HEK293 (cell line): ENCODE measurements at regions not wholly inside any gene's neighbourhood (a gene's known extent, or its start where the extent isn't known, plus 50 kb on each side); places are given as distances from the start of the nearest gene placed in this dataset.

Experiments used
- KLF8 ChIP-seq: fragments of 450-650 bp; formaldehyde crosslinking; IDR thresholded peaks from 2 replicates; pipeline ENCODE4 v1.5.1; 2016; ENCODE audit warnings: missing biosample characterization, missing genetic modification characterization
- PRDM1 ChIP-seq: fragments of 450-650 bp; formaldehyde crosslinking; IDR thresholded peaks from 2 replicates; pipeline ENCODE4; 2016; ENCODE audit warnings: missing biosample characterization, missing genetic modification characterization
- ZFP41 ChIP-seq: fragments of 450-650 bp; formaldehyde crosslinking; IDR thresholded peaks from 2 replicates; pipeline ENCODE4 v1.5.1; 2016; ENCODE audit warnings: missing biosample characterization, missing genetic modification characterization, borderline replicate concordance
- ZFP69B ChIP-seq: fragments of 450-650 bp; formaldehyde crosslinking; IDR thresholded peaks from 2 replicates; pipeline ENCODE4 v1.5.1; 2016; ENCODE audit warnings: missing biosample characterization, missing genetic modification characterization
- ZNF24 ChIP-seq: fragments of 450-650 bp; formaldehyde crosslinking; IDR thresholded peaks from 2 replicates; pipeline ENCODE4 v1.5.1; 2016; ENCODE audit warnings: missing biosample characterization, missing genetic modification characterization
- ZNF521 ChIP-seq: fragments of 450-650 bp; formaldehyde crosslinking; IDR thresholded peaks from 2 replicates; pipeline ENCODE4 v1.5.1; 2017; ENCODE audit warnings: missing biosample characterization, mild to moderate bottlenecking, missing genetic modification characterization
- ZNF549 ChIP-seq: fragments of 450-650 bp; IDR thresholded peaks from 2 replicates; pipeline ENCODE4 v1.5.1; 2018; ENCODE audit warnings: missing biosample characterization, missing genetic modification characterization, mild to moderate bottlenecking, inconsistent platforms, moderate library complexity
- TF ChIP-seq, protein P1 (sequence below): fragments of 450-650 bp; formaldehyde crosslinking; IDR thresholded peaks from 2 replicates; pipeline ENCODE4 v1.5.1; 2016; ENCODE audit warnings: missing biosample characterization, missing genetic modification characterization

DNA sequence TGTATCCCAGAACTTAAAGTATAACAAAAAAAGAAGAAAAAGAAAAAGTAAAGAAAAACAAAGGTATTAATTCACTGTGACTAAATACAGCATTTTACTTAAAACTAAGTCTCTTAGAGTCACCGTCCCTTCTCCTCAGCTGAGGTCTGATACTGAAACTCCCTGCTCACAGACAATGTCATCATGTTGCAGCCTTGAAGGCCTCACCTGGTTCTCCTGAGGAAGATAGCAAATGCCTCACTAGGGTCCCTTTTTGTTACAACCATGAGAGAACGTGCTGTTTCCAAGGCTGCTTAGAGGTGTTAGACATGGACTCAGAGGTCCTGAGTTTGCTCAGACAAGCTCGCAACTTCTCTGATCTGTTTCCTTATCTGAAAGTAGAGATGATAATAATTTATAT is 357.2 kb downstream of the MTRR start:
- TF ChIP-seq ZFP41 (tag by site-specific recombination) = no peak
- TF ChIP-seq ZFP69B (tag by site-specific recombination) = no peak
- TF ChIP-seq PRDM1 (tag by site-specific recombination) = no peak
- no peak for TF ChIP-seq KLF8 (tag by site-specific recombination)
- TF ChIP-seq, protein P1, sequence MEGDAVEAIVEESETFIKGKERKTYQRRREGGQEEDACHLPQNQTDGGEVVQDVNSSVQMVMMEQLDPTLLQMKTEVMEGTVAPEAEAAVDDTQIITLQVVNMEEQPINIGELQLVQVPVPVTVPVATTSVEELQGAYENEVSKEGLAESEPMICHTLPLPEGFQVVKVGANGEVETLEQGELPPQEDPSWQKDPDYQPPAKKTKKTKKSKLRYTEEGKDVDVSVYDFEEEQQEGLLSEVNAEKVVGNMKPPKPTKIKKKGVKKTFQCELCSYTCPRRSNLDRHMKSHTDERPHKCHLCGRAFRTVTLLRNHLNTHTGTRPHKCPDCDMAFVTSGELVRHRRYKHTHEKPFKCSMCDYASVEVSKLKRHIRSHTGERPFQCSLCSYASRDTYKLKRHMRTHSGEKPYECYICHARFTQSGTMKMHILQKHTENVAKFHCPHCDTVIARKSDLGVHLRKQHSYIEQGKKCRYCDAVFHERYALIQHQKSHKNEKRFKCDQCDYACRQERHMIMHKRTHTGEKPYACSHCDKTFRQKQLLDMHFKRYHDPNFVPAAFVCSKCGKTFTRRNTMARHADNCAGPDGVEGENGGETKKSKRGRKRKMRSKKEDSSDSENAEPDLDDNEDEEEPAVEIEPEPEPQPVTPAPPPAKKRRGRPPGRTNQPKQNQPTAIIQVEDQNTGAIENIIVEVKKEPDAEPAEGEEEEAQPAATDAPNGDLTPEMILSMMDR = no peak
- no peak for TF ChIP-seq ZNF24
- TF ChIP-seq ZNF549 = no peak
- TF ChIP-seq ZNF521 (tag by site-specific recombination) = no peak
